ENCODE measurements at regions not wholly inside any gene's neighbourhood (a gene's known extent, or its start where the extent isn't known, plus 50 kb on each side); places are given as distances from the start of the nearest gene placed in this dataset.

GRCh38 chr4:14855719-14856061, 146.6 kb upstream of the CPEB2 start:
- Histone ChIP-seq H3K27ac (ENCODE audit: insufficient read length, low read depth, low read length) (no peak overlapping the region), H3K4ac (ENCODE audit: low read depth, low read length) (no peak overlapping the region)

More at GRCh38 chr4:14855719-14856061, 146.6 kb upstream of the CPEB2 start:
- Histone ChIP-seq H4K8ac (replicated peaks; ENCODE audit: insufficient read length, low read depth, low read length) (no peak overlapping the region), H2BK15ac (ENCODE audit: low read depth, low read length) (no peak overlapping the region), H2BK5ac (ENCODE audit: insufficient read length, low read length) (no peak overlapping the region), H2BK120ac (ENCODE audit: low read depth, low read length, poor library complexity, severe bottlenecking) (no peak overlapping the region), H4K5ac (ENCODE audit: insufficient read length, low read depth, low read length) (no peak overlapping the region), H2BK12ac (ENCODE audit: insufficient read length, low read depth, low read length) (no peak overlapping the region), H2BK20ac (ENCODE audit: low read depth, low read length, poor library complexity, severe bottlenecking) (no peak overlapping the region), H3K4me1 (ENCODE audit: insufficient read depth, low read length) (no peaks in the 10 kb centered on the region; the same call in 1 of the 2 replicates), H3K18ac (ENCODE audit: insufficient read length, low read depth, low read length) (no peak overlapping the region), H3K56ac (ENCODE audit: insufficient read length, low read depth, low read length) (no peak overlapping the region), H3K9ac (ENCODE audit: extremely low read depth, insufficient read length, low read length) (no peak overlapping the region), H4K20me1 (ENCODE audit: control insufficient read depth, insufficient read depth, insufficient read length) (no peaks in the 10 kb centered on the region), H3K4me2 (ENCODE audit: insufficient read depth, insufficient read length, low read length) (no peak overlapping the region), H3K27me3 (ENCODE audit: insufficient read depth, low read length) (no peaks in the 10 kb centered on the region), H3K79me1 (ENCODE audit: insufficient read depth, low read depth, low read length, poor library complexity, severe bottlenecking) (no peaks in the 10 kb centered on the region), H3K9me3 (ENCODE audit: control insufficient read depth, low read depth, low read length) (no peaks in the 10 kb centered on the region), H4K91ac (ENCODE audit: insufficient read length, low read depth, low read length) (no peak overlapping the region), H3K23me2 (ENCODE audit: insufficient read length, low read depth, low read length, poor library complexity, severe bottlenecking) (no peaks in the 10 kb centered on the region), H3K14ac (ENCODE audit: insufficient read depth, low read length) (no peak overlapping the region), H2AFZ (ENCODE audit: low read length) (no peak overlapping the region), H3K23ac (ENCODE audit: insufficient read length, low read depth, low read length) (no peak overlapping the region), H2AK5ac (ENCODE audit: insufficient read length, low read length) (no peak overlapping the region), H3T11ph (ENCODE audit: low read length) (no peak overlapping the region), H3K79me2 (ENCODE audit: insufficient read depth, low read length) (no peaks in the 10 kb centered on the region)
- no peak for DNase-seq
- peaks cover 11 to 21% of the 10 kb centered on the region in 2 experiments for H3K4me1 Mint-ChIP-seq
- no CpG with 5 or more reads among the region's 4 CpGs for WGBS (ENCODE audit: extremely low coverage, insufficient read length, low lambda C conversion rate)
- peaks cover 12 to 20% of the 10 kb centered on the region in 2 experiments for H3K9me3 Mint-ChIP-seq
- no peak overlapping the region for H3K4me3 Mint-ChIP-seq
- H3K27ac Mint-ChIP-seq = no peak overlapping the region
- H3K36me3 Mint-ChIP-seq (ENCODE audit: insufficient read depth in 1 of 3, low read depth in 3 of 3) = peaks cover 5 to 33% (median 15%) of the 10 kb centered on the region in 3 experiments
- H3K27me3 Mint-ChIP-seq (ENCODE audit: low read depth) = peaks cover 33% of the 10 kb centered on the region
- TF ChIP-seq, protein P1, sequence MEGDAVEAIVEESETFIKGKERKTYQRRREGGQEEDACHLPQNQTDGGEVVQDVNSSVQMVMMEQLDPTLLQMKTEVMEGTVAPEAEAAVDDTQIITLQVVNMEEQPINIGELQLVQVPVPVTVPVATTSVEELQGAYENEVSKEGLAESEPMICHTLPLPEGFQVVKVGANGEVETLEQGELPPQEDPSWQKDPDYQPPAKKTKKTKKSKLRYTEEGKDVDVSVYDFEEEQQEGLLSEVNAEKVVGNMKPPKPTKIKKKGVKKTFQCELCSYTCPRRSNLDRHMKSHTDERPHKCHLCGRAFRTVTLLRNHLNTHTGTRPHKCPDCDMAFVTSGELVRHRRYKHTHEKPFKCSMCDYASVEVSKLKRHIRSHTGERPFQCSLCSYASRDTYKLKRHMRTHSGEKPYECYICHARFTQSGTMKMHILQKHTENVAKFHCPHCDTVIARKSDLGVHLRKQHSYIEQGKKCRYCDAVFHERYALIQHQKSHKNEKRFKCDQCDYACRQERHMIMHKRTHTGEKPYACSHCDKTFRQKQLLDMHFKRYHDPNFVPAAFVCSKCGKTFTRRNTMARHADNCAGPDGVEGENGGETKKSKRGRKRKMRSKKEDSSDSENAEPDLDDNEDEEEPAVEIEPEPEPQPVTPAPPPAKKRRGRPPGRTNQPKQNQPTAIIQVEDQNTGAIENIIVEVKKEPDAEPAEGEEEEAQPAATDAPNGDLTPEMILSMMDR (conservative IDR thresholded peaks at IDR 0.05) = no peak

All from H9 (cell line).